ENCODE measurements at regions not wholly inside any gene's neighbourhood (a gene's known extent, or its start where the extent isn't known, plus 50 kb on each side); places are given as distances from the start of the nearest gene placed in this dataset.
A peak's percentile ranks its signal among the peaks of the same experiment; 100 is the strongest.

DNA sequence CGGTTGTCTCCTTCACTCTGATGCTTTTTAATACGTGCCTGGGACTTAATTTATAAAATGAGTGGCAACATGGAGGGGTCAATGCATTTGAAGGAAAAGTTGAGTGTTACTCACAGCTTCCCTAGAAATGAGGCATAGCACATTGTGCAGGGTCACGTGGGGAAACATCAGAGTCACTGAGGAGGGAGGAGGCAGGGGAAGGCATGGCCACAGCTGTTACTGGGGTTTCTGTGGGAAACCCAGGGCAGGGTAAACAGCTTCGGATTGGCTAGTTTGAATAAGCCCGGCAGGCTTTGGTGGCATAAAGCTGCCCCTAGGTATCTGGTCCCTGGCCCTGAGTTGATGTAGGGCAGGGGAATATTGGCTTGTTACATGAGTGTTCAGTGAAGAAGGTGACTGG is 98.9 kb upstream of the ST8SIA2 start:
- no peak overlapping the region for H3K27ac ChIP-seq
- TF ChIP-seq, protein P1, sequence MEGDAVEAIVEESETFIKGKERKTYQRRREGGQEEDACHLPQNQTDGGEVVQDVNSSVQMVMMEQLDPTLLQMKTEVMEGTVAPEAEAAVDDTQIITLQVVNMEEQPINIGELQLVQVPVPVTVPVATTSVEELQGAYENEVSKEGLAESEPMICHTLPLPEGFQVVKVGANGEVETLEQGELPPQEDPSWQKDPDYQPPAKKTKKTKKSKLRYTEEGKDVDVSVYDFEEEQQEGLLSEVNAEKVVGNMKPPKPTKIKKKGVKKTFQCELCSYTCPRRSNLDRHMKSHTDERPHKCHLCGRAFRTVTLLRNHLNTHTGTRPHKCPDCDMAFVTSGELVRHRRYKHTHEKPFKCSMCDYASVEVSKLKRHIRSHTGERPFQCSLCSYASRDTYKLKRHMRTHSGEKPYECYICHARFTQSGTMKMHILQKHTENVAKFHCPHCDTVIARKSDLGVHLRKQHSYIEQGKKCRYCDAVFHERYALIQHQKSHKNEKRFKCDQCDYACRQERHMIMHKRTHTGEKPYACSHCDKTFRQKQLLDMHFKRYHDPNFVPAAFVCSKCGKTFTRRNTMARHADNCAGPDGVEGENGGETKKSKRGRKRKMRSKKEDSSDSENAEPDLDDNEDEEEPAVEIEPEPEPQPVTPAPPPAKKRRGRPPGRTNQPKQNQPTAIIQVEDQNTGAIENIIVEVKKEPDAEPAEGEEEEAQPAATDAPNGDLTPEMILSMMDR (conservative IDR thresholded peaks at IDR 0.05): no peak
- TF ChIP-seq ZFX (IDR thresholded peaks at IDR 0.05): no peak

DNA sequence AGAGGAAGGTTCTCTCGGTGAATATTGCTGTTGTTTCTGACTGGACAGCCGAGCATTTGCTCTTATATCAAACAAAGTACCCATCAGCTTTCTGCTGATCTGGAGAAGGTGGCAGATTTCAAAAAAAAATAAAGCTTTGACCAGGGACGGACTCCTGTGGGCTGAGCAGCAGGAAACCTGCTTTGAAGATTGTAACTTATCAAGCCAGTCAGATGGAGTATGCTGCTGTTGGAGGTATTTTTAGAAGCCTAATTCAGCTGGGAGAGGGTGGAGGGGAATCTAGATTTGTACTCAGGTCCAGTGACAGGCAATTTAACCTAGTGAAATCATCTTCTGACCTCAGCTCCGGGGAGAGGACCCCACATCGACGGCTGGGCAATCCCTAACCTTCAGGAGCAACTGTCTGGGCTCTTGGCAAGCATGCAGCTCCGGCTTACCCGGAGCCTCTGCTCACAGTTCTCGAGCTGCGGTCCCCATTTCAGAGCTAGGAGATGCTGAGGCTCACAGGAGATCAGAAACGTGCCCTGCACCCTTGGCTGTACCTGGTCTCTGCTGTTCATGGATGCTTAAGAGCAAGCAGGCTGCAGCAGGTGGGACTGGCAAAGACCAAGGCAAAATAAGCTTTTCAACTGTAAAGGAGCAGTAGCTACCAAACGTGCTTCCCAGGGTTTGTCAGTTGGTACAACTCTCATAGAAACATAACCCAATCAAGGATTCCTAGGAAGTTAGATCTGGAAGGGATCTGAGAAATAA is 89.3 kb upstream of the ST8SIA2 start:
- H3K27ac ChIP-seq: no peak overlapping the region
- TF ChIP-seq, protein P1 (conservative IDR thresholded peaks at IDR 0.05): no peak
- TF ChIP-seq ZFX (IDR thresholded peaks at IDR 0.05): no peak

DNA sequence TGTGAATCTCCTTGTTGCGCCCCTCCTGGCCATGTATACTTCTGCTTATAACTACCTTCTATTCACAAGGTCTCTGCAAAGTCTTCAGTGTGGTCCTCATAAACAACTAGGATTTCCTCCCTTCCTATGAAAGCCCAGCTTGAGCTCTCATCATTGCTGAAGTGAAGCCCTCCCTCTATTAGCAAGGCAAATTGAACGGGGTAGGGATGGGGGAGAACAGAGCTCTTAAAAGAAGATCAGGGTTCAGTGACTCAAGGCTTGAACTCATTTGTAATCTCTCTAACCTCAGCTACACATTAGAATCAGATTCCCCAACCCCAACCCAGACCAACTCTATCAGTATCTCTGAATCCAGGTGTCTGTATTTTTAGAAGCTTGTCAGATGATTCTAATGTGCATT is 88.3 kb upstream of the ST8SIA2 start:
- TF ChIP-seq ZFX (IDR thresholded peaks at IDR 0.05): no peak
- TF ChIP-seq, protein P1 (conservative IDR thresholded peaks at IDR 0.05): 0 out of 2 replicates have a peak, but pooled peaks have one; percentile 3
- H3K27ac ChIP-seq: no peak overlapping the region

DNA sequence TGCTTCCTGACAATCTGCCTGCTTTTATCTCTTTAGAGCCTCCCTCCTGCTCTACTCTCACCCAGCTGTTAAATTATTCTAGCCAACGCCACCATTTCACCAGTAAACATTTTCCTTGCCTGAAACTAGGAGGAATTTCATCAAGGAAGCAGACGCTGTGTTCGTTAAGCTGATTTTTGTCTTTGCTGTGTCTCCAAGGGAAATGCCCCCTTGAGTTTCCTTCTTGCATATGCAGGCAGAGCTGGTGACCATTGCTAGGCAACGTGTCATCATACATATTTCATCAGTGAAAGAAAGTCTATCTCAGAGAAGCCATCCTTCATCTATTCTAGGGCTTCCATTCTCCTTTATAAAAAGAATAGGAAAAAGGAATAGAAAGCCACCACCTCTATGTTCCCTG is 87.0 kb upstream of the ST8SIA2 start:
- H3K27ac ChIP-seq: no peak overlapping the region

DNA sequence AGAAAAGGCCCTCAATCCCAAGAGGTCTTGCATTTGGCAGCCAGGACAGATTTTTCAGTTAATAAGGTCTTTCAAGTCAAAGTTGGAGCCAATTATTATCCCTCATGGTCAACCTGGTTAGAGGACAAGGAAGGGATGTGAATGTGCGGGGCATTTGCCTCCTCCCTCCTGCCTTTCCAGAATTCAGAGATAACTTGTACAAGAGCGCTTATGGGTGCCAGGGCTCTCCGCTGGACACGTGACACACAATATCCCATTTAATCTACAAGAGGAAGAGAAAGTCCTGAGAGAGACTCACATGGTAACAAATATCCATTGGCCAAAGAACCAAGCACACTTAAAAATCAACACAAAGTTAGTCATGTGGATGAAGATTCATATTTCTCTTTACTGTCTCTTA is 78.5 kb upstream of the ST8SIA2 start:
- no peak overlapping the region for H3K27ac ChIP-seq
- TF ChIP-seq ZFX (IDR thresholded peaks at IDR 0.05): no peak
- TF ChIP-seq, protein P1 (conservative IDR thresholded peaks at IDR 0.05): no peak

More for the DNA sequence above, 87.0 kb upstream of the ST8SIA2 start:
- TF ChIP-seq ZFX (IDR thresholded peaks at IDR 0.05): no peak
- TF ChIP-seq, protein P1 (conservative IDR thresholded peaks at IDR 0.05): peak; percentile 40

DNA sequence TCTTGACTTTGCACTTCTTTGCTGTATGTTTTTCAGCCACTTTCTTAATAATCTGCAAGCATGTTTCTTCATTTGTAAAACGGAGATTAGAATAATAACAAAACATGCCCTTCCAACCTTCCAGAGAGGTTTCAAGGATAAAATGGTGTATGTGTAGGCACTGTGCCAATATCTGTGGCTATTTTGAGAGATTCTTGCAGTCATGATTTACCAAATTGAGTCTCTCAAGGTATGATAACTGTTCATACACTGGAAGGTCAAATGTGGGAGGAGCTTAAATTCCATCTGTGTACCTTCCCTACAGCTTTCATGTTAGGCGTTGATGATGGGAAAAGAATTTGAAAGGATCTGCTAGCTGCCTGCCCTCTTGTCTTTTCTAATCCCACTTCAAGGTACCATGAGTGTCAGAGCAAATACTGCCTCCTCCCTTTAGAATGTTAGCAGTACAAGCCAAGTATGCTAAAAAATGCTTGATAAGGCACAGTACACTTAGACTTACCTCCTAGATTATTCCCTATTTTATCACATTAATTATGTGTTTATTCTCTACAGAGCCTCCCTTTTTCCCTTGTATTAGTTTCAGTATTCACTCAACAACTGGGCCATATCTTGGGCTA is 78.0 kb upstream of the ST8SIA2 start:
- no peak for TF ChIP-seq ZFX (IDR thresholded peaks at IDR 0.05)
- TF ChIP-seq, protein P1 (conservative IDR thresholded peaks at IDR 0.05): no peak
- H3K27ac ChIP-seq: no peak overlapping the region

DNA sequence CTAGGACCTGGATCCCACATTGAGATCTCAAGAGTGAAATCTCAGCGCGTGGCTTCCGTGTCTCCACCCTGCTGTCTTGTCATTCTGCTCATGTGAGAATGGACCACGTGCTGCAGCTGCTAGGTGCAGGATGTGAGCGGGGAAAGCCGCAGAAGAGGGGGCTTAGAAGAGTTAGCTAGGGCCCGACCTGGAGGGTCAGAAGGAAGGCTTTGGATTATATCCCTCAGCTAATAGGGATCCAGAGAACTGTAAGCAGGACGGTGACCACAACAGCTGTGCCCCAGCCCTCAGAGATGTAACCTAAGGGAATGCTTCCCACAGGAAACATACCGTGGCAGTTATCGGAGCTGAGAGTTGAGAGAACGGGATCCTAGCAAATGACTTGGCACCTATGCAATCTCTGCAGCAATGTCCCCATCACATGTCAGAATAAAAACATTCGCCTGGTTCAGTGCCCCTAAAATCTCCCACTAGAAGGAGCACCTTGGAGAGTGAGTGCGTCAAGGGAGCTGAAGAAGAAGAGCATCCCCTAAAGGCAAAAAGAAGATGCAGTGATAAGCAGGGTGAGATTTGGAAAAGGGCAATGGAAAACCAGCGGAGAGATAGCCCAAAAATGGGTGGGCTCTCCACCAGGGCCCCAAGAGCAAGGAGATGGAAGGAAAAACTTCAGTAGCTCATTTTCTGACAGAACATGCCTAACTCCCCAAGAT is 76.9 kb upstream of the ST8SIA2 start:
- H3K27ac ChIP-seq: no peak overlapping the region
- TF ChIP-seq ZFX (IDR thresholded peaks at IDR 0.05): no peak
- TF ChIP-seq, protein P1 (conservative IDR thresholded peaks at IDR 0.05): no peak
